GM18520 (cell line): ENCODE measurements at regions not wholly inside any gene's neighbourhood (a gene's known extent, or its start where the extent isn't known, plus 50 kb on each side); places are given as distances from the start of the nearest gene placed in this dataset.

Experiments
- ATAC-seq: cut with Tn5 transposase; IDR thresholded peaks from one replicate; pipeline ENCODE4 v1.9.1; 2021; ENCODE audit not compliant: unreplicated experiment

DNA sequence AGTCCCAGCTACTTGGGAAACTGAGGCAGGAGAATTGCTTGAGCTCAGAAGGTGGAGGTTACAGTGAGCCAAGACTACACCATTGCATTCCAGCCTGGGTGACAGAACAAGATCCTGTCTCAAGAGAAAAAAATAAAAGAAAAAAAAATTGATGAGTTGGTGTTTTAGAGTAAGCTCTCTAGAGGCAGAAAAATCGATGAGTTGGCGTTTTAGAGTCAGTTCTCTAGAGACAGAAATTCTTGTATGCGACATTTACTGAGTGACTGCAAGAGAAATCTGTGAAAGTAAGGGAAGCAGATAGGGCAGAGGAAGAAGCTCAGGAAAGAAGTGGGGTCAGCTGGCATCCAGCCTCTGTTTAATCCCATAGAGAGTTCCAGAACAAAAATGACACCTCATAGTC lies 298.7 kb upstream of the ARRDC4 start:
- no peak for ATAC-seq

DNA sequence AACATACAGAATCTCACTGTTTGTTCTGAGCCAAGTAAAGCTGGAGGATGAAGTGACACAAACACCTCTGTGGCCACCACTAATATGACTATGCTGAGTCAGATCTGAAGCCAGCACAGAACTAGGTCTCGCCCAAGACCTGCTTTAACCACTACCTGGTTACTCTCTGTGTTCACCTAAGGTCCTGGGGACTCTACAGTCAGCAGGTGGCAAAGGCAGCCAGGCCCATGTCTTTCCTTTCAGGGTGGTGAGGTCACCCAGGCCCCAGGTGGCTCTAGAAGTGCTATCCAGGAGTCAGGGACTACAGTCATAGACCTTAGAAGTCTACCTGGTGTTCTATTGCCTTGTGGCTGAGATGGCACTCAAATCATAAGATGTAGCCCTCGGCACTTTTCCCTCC lies 287.9 kb upstream of the ARRDC4 start:
- ATAC-seq, result no peak

DNA sequence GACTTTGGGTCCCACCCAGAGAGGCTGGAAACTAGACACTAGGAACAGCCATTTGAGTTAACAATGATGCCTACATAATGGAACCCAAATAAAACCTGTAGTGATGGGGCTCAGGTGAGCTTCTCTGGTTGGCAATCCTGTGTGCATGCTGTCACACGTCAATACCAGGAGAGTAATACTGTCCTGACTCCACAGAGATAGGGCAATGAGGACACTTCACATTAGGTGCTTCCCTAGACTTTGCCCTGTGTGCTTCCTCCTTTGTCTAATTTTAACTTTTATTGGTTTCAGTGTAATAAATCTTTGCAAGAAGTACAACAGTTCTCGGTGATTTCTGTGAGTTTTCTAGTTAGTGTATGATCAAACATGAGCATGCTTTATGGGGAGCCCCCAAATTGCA lies 281.8 kb upstream of the ARRDC4 start:
- no peak for ATAC-seq

DNA sequence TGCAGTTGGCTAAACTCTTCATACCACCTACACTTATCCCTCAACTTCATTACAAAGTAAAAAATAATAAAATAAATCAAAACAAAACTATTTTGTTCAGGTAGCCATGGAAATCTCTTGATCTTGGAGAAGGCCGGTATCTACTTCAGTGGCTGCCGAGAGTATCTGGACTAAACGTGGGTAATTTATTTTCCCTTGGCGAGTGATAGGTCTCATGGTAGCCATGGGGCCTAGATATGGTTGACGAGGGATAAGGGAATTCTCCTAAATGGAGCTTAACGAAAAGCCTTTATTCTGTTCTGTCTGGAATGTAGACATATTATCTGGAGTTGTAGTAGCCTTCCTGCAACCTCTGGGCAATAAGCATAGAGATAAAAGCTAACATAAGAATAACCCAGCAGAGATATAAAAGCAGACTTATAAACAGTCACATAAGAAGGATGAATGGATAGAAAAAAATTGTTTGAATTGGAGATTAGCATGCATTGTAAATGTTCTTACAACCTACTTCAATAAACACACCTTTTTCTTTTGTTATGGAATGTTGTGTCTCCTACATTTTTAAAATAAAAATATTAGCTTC lies 281.3 kb upstream of the ARRDC4 start:
- ATAC-seq, result no peak

DNA sequence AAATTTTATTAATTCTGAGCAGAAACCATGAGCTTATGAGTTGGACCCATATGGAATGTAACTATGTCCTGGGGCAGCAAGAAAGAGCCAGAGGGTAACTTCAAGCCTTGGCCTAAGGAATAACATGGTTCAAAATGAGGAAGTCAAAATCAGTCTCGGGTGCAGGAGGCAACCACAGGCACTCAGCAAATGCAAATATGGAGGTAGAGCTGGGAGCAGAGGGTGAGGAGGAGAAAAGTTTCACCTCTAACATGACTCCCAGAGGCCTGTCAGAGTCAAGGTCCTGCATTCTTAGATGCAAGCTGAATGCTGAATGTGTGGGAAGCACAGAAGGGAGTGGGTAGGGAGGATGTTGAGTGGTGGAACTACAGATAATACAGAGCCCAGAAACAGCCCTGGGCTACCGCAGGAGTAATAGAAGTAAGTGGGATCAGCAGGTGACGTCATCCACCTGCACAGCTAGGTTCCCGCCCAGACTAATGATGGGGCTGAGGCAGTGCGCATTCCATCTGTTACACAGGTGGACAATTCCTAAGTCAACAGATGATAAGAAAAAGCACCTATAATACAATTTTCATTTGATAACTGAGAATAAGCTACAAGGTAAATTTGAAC lies 279.8 kb upstream of the ARRDC4 start:
- ATAC-seq, result no peak

DNA sequence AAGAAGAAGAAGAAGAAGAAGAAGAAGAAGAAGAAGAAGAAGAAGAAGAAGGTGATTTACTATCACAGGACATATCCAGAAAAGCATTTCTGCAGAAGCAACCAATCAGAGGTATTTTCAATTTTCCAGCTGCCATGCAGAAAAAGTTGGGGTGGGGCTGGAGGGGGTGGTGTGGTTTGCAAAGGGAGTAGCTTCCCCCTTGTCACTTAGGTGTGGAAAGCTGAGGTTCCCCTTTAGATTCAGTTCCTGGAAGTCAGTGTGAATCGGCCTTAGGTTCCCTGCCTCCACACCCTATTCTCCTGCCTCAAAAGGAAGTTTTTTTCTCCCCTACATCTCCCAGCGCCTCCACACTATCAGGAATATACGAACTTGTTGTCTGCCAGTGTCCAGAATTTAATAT lies 276.7 kb upstream of the ARRDC4 start:
- no peak for ATAC-seq

DNA sequence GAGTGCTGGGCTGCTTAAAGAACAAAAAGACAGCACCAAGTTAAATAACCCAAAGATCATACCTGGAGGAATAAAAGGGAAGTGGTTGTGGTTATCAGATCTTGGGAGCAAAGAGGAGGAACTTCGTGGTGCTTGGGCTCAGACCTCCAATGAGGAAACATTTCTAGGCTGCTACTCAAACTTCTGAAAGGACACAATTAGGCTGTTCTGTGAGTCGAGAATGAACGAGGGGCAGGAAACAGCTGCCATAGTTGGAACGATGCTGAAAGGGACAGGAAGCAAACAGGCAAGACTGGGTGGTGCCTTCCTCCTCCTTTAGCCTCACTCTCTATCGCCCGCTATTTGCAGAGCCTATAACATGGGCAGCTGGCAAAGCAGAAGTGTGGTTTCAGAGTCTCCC lies 276.3 kb upstream of the ARRDC4 start:
- ATAC-seq, result no peak

DNA sequence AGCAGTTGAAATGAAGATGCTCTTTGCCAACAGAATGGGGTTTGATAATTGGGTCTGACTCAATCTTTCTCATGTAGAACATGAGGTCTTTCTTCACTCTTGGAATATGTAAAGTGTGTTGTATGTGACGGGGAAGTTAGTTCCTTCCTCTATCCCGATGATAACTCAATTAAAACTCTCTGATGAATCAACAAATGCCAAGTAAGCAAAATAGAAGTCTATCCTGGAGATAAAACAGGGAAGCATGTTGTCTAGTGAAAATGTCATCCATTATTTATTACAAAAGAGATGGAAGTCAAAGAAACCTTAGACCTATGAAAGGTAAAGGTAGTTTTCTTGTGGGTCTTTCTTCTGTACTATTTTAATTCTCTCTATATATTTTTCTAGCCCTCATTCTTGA lies 274.2 kb upstream of the ARRDC4 start:
- no peak for ATAC-seq

DNA sequence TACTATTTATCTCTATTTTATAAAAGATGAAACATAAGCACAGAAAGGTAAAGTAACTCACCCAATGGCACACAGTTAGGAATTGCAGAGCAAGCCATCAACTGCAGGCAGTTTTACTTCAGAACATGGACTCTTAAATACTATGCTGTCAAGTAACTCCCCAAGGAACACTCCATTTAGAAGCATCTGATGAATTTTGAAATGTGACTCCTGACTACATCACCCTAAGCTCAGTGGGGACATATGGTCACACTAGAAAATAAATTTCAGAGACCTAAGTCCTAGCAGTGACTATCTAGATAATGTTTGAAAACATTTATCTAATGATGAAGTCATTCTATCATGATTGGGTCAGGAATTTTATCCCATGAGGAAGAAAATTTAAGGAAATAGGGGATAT lies 272.8 kb upstream of the ARRDC4 start:
- no peak for ATAC-seq

DNA sequence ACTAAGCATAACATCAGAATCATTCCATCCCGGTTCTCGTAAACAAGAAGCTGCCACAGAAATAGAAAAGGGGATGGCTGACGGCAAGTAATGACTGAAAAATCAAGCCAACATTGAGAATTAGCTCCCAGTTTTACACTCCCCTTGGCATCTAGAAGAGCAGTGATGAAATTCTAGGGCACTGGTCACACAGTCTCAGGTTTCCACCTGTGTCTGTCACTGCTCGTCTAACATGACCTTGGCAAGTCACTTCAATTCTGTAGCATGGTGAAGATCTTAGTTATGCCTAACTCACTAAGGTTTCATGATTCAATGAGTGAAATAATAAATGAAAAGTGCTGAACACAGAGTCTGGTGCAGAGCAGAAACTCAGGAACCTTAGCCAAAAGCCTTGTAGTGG lies 272.3 kb upstream of the ARRDC4 start:
- ATAC-seq, result no peak

DNA sequence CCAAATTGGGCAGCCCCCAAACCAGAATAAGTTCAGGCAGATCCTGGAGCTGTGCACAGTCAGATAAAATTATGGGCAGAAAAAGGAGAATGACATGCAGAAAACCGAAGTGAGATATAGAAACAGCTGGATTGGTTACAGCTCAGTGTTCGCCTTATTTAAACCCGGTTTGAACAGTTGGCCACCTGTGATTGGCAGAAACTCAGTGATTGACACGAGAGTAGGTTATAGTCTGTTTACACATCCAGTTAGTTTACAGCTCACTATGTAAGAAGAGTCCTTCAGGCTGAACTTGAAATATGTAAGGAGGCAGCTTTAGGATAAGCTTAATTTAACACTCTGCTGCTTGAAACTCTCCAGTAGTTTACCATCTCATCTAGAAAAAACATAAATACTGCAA lies 271.6 kb upstream of the ARRDC4 start:
- ATAC-seq, result no peak

DNA sequence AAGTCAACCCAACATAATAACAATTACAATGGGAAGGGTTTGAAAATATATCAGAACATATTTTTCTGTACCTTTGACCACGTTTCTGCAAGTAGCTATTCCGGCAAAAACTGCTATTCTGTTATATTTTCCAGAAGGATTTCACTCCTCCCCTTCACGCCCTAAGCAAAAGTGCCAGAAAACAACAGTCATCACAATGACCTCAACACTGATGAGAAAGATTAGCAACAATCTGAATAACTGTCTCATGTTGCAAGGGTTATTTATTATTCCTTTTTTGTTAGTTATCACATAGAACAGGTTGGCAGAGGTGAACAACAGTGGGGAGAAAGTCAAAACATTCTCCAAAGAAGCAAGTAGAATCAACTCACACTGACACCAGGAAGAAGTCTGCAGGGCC lies 269.4 kb upstream of the ARRDC4 start:
- ATAC-seq, result no peak

DNA sequence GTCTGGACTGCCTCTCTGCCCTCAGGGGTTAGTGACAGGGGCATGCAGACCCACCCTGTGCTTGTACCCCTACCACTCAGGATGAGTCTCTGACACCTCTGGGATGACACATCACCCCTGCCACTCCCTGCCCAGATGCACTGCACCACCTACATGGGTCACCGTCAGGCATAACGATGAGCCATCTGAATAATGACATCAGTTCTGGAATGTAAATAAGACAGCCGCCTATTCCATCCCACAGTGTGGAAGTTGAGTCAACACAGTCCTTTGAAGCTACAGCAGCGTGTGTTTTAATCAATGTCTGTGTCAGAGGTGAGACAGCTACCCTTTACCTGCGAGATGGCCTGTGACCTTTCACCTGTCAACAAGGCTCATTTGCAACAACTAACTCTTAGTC lies 268.7 kb upstream of the ARRDC4 start:
- no peak for ATAC-seq

DNA sequence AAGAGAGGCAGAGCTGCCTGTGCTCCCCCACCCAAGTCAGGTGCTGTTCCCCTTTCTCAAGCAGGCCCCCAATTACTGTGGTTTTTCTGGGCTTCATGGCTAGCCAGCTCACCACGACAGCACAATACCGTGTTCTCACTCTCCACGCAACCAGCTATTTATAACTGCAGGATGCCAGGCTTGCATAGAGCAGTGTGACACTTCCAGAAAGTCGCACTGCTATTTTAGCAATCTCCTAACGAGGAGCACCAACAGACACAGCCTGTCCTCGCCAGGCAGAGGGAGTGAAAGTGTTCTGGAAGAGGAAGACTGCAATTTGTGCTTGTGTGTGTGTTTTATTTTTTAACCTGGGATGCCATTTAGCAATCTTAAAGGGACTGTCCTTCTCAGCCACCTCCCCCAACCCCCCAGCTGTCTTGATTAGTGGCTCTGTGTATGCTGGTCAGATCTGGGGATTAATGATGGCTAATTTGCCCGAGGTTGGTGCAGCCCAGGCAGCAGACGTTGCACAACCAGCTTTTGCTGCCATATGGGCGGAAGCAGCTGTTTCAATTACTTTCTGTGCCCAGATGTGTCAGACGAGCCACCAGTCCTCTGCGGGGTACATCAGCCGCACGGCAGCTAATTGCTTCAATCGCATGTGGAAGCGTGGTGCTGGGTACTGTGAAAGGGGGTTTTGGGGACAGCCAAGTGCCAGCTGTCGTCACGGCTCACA lies 268.0 kb upstream of the ARRDC4 start:
- ATAC-seq, result no peak

DNA sequence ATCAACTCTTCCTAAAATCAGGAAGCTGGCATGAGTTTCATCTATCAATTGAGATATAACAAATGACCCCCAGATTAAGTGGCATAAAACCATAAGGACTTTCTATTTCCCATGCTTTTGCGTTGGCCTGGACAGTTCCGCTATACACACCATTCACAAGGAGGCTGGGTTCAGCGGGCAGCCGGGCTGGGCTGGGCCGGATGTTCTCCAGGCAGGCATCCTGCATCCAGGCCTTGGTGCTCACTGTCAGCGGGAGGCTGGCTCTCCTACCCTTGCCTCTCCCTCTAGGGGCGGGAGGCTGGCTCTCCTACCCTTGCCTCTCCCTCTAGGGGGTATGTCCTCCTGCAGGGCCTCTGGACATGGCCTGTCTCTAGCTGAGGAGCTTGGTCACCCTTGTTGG lies 266.0 kb upstream of the ARRDC4 start:
- ATAC-seq, result no peak

DNA sequence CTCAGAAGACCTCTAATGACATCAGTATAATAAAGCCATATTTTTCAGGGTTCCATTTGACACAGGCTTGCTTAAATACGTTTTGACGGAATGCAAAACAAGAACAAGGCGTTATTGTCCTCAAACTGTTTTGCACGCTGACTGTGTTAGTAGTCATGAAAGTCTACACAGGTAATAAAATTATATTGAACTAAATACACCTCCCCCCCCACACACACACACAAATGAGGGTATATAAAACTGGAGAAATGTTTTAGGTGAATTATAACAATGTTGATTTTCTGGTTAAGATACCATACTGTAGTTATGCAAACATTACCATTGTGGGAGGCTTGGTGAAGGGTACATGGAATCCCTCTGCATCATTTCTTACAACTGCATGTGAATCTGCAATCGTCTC lies 257.1 kb upstream of the ARRDC4 start:
- ATAC-seq, result no peak

DNA sequence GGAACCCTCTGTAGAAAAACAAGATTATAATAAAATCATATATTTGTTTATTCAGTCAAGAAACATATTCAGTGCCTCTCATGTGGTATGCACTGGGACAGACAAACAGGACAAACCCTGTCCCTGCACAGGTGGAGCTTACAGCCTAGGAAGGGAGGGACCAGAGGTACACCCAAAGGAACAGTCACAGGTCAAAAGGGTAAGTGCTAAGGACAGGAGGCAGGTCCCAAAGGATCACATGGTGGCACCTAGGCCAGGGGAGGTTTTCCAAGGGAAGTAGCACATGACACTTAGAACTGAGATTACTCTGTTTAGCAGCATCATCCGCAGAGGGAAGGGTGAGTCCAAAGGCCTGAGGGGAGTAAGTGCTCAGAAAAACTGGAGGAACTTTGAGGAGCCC lies 254.4 kb upstream of the ARRDC4 start:
- no peak for ATAC-seq

DNA sequence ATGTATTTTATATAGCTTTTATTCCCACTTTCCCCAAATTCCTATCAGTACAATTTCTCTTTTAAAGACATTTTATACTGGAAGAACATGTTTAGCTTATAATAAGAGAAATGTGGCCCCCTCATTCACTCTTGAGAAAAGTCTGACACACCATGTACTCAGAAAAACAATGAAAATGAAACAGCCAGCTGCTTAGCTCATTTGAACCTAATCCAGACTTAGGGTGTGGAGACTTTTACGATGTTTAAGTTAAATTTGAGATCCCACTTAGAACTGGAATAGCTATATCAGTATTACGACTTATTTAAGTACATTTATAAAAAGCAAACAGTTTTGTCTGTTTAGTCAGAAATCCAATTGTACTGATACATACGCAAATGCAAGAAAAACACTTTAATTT lies 252.3 kb upstream of the ARRDC4 start:
- ATAC-seq, result no peak

DNA sequence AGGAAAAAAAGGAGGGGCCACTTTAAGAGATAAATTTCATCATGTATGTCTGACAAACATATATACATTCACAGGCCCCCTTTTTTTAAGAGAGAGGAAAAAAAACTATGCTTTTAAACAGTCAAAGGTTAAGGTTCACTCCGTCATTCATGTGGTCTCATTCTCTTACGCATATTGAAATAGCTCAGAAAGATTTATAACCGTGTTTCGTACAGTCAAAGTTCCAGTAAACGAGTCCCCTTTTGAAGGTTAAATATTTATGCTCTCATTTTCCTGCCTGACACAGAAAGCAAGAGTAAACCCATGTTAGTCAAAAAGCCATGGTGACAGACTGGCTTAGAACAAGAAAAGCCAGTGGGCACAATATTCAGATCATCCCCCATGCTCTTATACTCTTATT lies 248.0 kb upstream of the ARRDC4 start:
- ATAC-seq, result no peak

DNA sequence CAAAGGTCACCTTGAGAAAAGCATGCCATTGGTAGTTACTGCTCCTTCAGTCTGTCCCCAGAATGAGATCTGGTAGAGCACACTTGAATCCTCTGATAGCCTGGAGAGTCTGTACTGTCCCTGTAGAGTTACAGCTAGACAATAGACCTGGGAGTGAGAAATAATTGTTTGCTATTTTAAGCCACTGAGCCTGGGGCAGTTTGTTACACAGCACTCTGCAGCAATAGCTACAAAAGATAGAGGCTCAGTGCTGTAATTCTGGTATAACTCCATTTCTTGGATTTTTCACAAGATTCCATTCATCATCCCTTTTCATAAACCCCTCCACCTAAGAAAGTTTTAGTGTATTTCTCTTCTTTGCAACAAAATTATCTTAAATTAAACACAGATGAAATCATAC lies 242.7 kb upstream of the ARRDC4 start:
- no peak for ATAC-seq

DNA sequence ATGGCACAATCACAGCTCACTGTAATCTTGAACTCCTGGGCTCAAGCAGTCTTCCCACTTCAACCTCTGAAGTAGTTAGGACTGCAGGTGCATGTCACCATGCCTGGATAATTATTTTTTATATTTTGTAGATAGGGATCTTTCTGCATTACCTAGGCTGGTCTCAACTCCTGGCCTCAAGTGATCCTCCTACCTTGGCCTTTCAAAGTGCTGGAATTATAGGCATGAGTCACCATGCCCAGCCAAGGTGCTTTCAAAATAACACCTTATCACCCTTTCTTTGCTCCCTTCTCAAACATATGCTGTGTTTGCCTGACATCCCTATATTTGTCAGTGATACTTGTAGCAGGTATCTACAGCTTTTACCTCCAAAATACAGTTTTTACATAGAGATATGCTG lies 242.0 kb upstream of the ARRDC4 start:
- ATAC-seq, result no peak

DNA sequence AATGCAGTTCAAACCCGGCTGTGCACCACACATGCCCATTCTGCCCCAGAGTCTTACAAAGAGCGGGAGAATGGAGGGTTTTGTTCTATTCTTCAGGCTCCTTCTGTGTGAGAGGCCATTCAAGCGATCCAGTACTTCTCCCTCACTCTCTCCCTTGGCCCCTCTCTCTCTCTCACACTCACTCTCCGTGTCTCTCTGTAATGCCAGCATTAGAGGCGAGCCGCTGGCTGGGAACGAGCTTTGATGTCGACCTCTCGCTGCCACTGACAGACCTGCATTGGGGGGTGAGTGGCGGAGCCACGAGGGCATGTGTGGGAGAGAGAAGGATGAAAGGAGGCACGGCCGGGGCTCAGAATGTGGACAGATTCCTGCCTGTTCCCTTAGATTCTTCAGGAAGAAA lies 231.7 kb upstream of the ARRDC4 start:
- no peak for ATAC-seq

DNA sequence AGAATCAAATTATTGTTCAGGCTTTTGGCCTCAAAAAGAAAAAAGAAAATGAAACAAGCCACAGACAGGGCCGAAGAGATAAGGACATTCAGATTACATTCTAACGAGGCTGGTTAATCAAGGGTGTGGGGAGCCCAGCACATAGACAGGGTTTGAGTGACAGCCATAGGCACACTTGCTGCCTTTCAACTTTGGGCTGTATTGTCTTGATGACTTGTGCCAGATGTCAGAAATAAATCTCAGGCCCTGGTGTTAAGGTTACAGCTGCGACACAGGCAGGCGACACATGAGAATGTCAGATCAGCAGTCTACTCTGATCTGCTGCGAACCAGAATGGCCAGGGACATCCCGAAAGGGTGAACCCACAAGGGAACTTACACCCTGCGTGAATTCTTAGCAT lies 231.2 kb upstream of the ARRDC4 start:
- no peak for ATAC-seq
